ENCODE measurements at regions not wholly inside any gene's neighbourhood (a gene's known extent, or its start where the extent isn't known, plus 50 kb on each side); places are given as distances from the start of the nearest gene placed in this dataset.

DNA sequence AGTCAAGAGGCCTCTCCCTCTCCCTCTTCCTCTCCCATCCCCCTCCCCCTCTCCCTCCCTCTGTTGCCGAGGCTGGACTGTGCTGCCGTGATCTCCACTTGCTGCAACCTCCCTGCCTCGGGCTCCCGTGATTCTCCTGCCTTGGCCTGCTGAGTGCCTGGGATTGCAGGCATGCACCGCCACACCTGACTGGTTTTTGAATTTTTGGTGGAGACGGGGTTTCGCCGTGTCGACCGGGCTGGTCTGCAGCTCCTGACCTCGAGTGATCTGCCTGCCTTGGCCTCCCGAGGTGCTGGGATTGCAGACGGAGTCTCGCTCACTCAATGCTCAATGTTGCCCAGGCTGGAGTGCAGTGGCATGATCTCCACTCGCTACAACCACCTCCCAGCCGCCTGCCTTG is 165.1 kb downstream of the CENPC start:
- DNase-seq (ENCODE audit: insufficient read length, low spot score) (no peak), FAIRE-seq (no peak)
- TF ChIP-seq SPI1 (IDR thresholded peaks at IDR 0.05; ENCODE audit: low read depth, low read length), result no peak

DNA sequence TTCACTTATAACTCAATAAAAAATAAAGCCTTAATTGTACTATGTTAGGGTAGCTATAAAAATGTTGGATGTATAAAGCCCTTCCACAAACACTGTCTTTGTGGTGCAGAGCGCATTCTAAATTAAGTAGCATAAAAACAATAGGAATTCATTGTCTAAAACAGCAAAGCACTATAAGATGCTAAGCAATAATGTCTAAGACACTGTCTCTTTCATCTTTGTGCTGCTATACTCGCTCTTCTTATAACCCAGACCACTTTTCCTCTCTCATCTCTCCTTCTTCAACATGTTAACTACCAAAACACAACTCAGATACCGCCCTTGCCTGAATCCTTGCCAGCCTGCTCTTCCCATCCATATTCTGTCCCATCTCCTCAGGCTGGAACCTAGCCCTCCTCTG is 170.0 kb downstream of the CENPC start:
- no peak for FAIRE-seq
- no peak for DNase-seq (ENCODE audit: insufficient read length, low spot score)
- TF ChIP-seq TAF1 (IDR thresholded peaks at IDR 0.05; ENCODE audit: low read depth, low read length), result no peak
- no peak for TF ChIP-seq SPI1 (IDR thresholded peaks at IDR 0.05; ENCODE audit: low read depth, low read length)
- TF ChIP-seq POLR2A (IDR thresholded peaks at IDR 0.05; ENCODE audit: low read depth, low read length), result no peak
- no peak for TF ChIP-seq POLR2AphosphoS5 (IDR thresholded peaks at IDR 0.05; ENCODE audit: low read depth, low read length)
- TF ChIP-seq PAX5 (IDR thresholded peaks at IDR 0.05; ENCODE audit: insufficient read depth, low read length, severe bottlenecking), result no peak
- TF ChIP-seq POU2F2 (IDR thresholded peaks at IDR 0.05; ENCODE audit: low read depth, low read length), result no peak

DNA sequence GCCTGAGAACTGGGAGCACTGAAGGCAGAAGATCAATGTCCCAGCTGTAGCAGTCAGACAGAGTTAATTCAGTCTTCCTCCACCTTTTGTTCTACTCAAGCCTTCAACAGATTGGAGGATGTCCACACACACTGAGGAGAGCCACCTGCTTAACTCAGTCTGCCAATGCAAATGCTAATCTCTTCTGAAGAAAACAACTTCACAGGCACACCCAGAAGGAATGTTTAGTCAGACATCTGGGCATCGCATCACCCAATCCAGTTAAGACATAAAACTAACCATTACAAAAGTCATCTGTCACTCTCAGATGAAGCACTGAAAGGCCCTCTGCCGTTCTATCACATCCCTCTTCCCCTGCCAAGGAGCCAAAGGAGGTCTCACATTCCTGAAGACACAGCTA is 173.7 kb downstream of the CENPC start:
- DNase-seq (ENCODE audit: insufficient read length, low spot score) (no peak), FAIRE-seq (no peak)
- no peak for TF ChIP-seq POU2F2 (IDR thresholded peaks at IDR 0.05; ENCODE audit: low read depth, low read length)
- TF ChIP-seq POLR2A (IDR thresholded peaks at IDR 0.05; ENCODE audit: low read depth, low read length), result no peak
- TF ChIP-seq PAX5 (IDR thresholded peaks at IDR 0.05; ENCODE audit: insufficient read depth, low read length, severe bottlenecking), result no peak
- TF ChIP-seq SPI1 (IDR thresholded peaks at IDR 0.05; ENCODE audit: low read depth, low read length), result no peak
- no peak for TF ChIP-seq TAF1 (IDR thresholded peaks at IDR 0.05; ENCODE audit: low read depth, low read length)
- no peak for TF ChIP-seq POLR2AphosphoS5 (IDR thresholded peaks at IDR 0.05; ENCODE audit: low read depth, low read length)

DNA sequence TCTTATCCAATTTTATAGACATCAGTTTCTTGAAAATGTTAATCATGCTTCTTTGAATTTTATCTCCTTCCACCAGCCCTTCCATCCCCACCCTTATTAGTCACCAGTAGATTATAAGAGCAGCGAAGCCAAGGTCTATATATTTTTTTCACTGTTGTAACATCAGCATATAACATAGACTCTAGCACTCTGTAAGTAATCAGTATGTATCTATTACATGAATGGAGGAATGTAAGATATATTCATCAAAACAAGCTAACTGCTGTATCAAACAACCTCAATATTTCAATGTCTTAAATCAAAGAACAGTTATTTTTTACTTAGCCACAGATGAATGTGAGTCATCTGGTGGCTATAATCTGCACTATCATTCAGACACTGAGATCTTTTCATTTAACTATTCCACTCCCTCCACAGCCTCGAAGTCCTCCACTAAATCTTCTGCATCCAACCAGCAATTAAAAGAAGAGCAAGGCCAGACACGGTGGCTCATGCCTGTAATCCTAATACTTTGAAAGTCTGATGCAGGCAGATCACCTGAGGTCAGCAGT is 178.9 kb downstream of the CENPC start:
- FAIRE-seq (no peak), DNase-seq (ENCODE audit: insufficient read length, low spot score) (no peak)
- TF ChIP-seq SPI1 (IDR thresholded peaks at IDR 0.05; ENCODE audit: low read depth, low read length) (no peak), POLR2AphosphoS5 (IDR thresholded peaks at IDR 0.05; ENCODE audit: low read depth, low read length) (no peak), PAX5 (IDR thresholded peaks at IDR 0.05; ENCODE audit: insufficient read depth, low read length, severe bottlenecking) (no peak)

DNA sequence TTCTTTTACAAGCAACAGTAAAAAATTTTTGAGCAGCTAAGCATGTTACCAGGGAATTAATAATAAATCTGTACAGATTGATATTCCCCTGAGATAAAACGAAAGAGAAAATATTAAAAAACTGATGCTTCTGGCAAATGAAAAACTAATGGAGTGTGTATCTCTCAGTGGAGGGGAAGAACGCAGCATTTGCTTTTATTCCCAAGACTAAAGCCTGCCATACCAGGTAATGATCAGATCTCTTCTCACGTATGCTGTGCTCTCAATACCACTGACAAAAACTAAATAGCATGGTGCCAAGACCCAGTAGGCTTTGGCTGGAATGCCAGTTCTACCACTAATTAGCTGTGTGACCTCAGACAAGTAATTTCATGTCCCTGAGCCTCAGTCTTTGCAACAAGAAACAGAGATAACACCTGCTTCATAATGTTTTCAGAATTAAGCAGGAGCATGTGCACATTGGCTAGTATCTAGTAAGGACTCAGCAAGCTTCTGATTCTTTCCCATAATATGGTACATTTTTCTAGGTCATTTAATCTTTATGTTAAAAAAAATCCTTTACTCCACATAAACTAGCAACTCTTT is 179.6 kb downstream of the CENPC start:
- TF ChIP-seq SPI1 (IDR thresholded peaks at IDR 0.05; ENCODE audit: low read depth, low read length), result no peak
- no peak for TF ChIP-seq PAX5 (IDR thresholded peaks at IDR 0.05; ENCODE audit: insufficient read depth, low read length, severe bottlenecking)
- no peak for TF ChIP-seq TAF1 (IDR thresholded peaks at IDR 0.05; ENCODE audit: low read depth, low read length)
- TF ChIP-seq POLR2A (IDR thresholded peaks at IDR 0.05; ENCODE audit: low read depth, low read length), result no peak
- no peak for TF ChIP-seq POU2F2 (IDR thresholded peaks at IDR 0.05; ENCODE audit: low read depth, low read length)
- DNase-seq (ENCODE audit: insufficient read length, low spot score) (no peak), FAIRE-seq (no peak)

DNA sequence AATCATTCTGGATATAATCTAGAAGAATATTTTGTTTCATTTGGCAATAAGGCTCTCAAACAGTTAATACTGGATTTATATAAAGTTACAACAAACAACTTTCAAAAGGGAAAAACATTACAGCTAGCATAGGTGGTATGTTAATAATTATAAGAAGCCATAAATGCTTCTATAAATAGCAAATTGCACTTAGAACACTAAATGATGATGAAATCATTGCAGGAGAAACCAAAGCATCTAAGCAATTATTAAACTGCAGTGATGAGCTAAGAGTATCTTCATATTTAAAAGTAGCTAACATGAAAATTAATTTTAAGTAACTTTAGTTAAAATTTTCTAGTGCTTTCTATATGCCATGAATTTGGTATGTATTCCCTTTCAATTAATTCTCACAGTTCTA is 189.5 kb downstream of the CENPC start:
- DNase-seq (ENCODE audit: insufficient read length, low spot score), result no peak
- TF ChIP-seq POLR2A (IDR thresholded peaks at IDR 0.05; ENCODE audit: low read depth, low read length) (no peak), POLR2AphosphoS5 (IDR thresholded peaks at IDR 0.05; ENCODE audit: low read depth, low read length) (no peak), PAX5 (IDR thresholded peaks at IDR 0.05; ENCODE audit: insufficient read depth, low read length, severe bottlenecking) (no peak), TAF1 (IDR thresholded peaks at IDR 0.05; ENCODE audit: low read depth, low read length) (no peak), POU2F2 (IDR thresholded peaks at IDR 0.05; ENCODE audit: low read depth, low read length) (no peak), SPI1 (IDR thresholded peaks at IDR 0.05; ENCODE audit: low read depth, low read length) (no peak)
- no peak for FAIRE-seq

DNA sequence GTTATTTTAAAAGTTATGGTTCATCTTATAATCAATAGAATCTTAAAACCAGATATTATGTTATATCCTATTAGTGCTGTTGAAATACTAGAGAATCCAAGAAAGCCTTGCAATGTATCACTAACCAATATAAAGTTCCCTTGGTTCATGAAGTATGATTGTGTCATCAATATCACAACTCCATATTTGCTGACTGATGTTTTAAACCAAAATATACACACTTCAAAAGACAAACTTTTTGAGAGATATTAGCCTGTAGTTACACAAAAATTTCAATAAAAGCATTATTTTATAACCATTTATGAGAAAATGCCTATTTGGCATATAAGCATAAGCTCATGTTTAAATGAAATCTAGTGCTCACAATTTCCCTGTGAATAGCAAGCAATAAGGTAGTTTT is 198.6 kb downstream of the CENPC start:
- DNase-seq (ENCODE audit: insufficient read length, low spot score), result no peak
- TF ChIP-seq POLR2A (IDR thresholded peaks at IDR 0.05; ENCODE audit: low read depth, low read length) (no peak), TAF1 (IDR thresholded peaks at IDR 0.05; ENCODE audit: low read depth, low read length) (no peak), PAX5 (IDR thresholded peaks at IDR 0.05; ENCODE audit: insufficient read depth, low read length, severe bottlenecking) (no peak), POU2F2 (IDR thresholded peaks at IDR 0.05; ENCODE audit: low read depth, low read length) (no peak), POLR2AphosphoS5 (IDR thresholded peaks at IDR 0.05; ENCODE audit: low read depth, low read length) (no peak)
- no peak for FAIRE-seq

DNA sequence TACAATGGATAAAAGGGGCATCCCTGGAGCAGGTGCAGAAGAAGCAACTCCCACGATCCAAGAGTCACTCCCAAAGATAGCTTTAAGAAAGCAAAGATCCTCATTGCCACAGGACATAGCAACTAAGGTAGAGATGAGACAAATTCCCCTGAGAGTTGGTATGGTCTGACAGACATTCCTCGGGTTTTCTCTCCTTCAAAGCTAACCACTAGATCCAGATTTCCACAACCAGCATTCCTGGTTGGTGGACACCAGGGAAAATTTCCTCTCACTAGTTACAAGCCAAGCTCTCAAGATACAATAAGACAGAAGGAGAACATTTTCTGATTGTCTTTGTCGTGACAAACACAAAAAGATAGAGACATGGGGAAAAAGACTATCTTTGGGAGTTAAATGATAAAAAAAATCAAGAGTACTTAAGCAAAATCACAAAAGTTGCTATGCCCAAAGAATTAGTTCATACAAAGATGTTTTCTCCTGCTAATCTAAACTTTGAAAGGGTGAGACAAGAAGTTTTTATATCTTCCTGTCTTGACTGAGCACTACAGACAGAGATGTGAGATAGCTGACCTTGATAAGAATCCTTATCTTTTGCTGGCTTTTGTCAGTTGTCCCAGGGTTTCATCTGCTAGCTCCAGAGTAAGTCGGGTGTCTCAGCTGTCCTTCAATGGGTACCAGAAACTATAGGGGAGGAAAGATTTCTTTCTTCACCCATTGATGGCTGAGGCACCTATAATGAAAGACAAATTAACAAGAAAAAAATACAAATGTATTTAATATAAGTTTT is 200.5 kb downstream of the CENPC start:
- no peak for TF ChIP-seq SPI1 (IDR thresholded peaks at IDR 0.05; ENCODE audit: low read depth, low read length)
- TF ChIP-seq POLR2AphosphoS5 (IDR thresholded peaks at IDR 0.05; ENCODE audit: low read depth, low read length), result no peak
- TF ChIP-seq TAF1 (IDR thresholded peaks at IDR 0.05; ENCODE audit: low read depth, low read length), result no peak
- TF ChIP-seq POLR2A (IDR thresholded peaks at IDR 0.05; ENCODE audit: low read depth, low read length), result no peak
- no peak for TF ChIP-seq PAX5 (IDR thresholded peaks at IDR 0.05; ENCODE audit: insufficient read depth, low read length, severe bottlenecking)
- FAIRE-seq (no peak), DNase-seq (ENCODE audit: insufficient read length, low spot score) (no peak)

DNA sequence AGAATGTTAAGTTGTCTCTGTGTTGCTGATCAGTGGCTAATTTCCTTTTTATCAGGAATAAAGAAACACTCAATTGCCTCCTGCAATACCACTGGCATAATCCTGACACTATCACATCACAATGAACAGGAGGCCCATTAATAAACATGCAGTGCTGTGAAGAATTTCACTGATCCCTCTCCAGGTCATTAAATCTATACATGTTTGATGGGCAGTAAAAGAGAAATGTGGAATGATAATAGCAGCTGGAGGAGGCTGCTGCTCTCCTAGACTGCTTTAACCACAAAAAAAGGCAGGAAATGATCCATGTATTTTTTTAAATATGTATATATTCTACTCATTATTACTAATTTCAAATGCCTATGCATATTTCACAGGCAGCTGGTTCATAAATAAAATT is 202.1 kb downstream of the CENPC start:
- DNase-seq (ENCODE audit: insufficient read length, low spot score) (no peak), FAIRE-seq (no peak)
- no peak for TF ChIP-seq PAX5 (IDR thresholded peaks at IDR 0.05; ENCODE audit: insufficient read depth, low read length, severe bottlenecking)
- no peak for TF ChIP-seq POLR2AphosphoS5 (IDR thresholded peaks at IDR 0.05; ENCODE audit: low read depth, low read length)
- TF ChIP-seq POU2F2 (IDR thresholded peaks at IDR 0.05; ENCODE audit: low read depth, low read length), result no peak
- TF ChIP-seq POLR2A (IDR thresholded peaks at IDR 0.05; ENCODE audit: low read depth, low read length), result no peak
- no peak for TF ChIP-seq SPI1 (IDR thresholded peaks at IDR 0.05; ENCODE audit: low read depth, low read length)
- no peak for TF ChIP-seq TAF1 (IDR thresholded peaks at IDR 0.05; ENCODE audit: low read depth, low read length)

DNA sequence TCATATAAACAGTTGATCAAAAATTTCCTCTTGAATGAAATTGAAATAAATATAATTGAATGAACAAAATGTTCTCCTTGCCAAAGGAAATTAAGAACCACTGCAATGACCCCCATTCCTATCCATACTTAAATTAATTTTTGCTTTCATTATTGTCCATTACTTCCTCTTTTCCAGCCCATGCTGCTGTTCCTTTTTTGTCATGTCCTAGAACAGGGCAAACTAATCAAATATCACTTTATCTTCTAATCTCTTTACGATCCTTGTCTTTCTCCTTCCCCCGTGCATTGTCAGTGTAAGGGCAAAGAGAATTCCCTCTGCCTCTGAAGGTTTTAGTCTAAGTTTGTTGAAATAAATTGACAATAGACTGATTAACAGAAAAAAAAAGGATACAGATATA is 203.0 kb downstream of the CENPC start:
- DNase-seq (ENCODE audit: insufficient read length, low spot score) (no peak), FAIRE-seq (no peak)
- no peak for TF ChIP-seq POU2F2 (IDR thresholded peaks at IDR 0.05; ENCODE audit: low read depth, low read length)
- TF ChIP-seq POLR2AphosphoS5 (IDR thresholded peaks at IDR 0.05; ENCODE audit: low read depth, low read length), result no peak
- TF ChIP-seq POLR2A (IDR thresholded peaks at IDR 0.05; ENCODE audit: low read depth, low read length), result no peak
- TF ChIP-seq SPI1 (IDR thresholded peaks at IDR 0.05; ENCODE audit: low read depth, low read length), result no peak
- no peak for TF ChIP-seq TAF1 (IDR thresholded peaks at IDR 0.05; ENCODE audit: low read depth, low read length)
- TF ChIP-seq PAX5 (IDR thresholded peaks at IDR 0.05; ENCODE audit: insufficient read depth, low read length, severe bottlenecking), result no peak
